Tibial nerve (tissue), 4 donors: ENCODE measurements at regions not wholly inside any gene's neighbourhood (a gene's known extent, or its start where the extent isn't known, plus 50 kb on each side); places are given as distances from the start of the nearest gene placed in this dataset.

Experiments
- EP300 ChIP-seq, 2 donors: sonication (generic); formaldehyde crosslinking; IDR thresholded peaks; one replicate each; pipeline ENCODE4 v1.6.1; 2017; ENCODE audit warnings: antibody characterized with exemption in 2 of 2, mild to moderate bottlenecking in 1 of 2
- POLR2A ChIP-seq, 2 donors: fragments of 450-650 bp; IDR thresholded peaks; one replicate each; pipeline ENCODE4 v1.6.1; 2017; ENCODE audit warnings: antibody characterized with exemption in 2 of 2, mild to moderate bottlenecking in 2 of 2, moderate library complexity in 2 of 2
- TF ChIP-seq, protein P1 (sequence below), 5 experiments: fragments of 200-600 bp in 3 of 5; fragments of 450-650 bp in 2 of 5; sonication (generic) in 3 of 5; IDR thresholded peaks; one replicate each; pipeline ENCODE4 v1.5.1; 2016 to 2019; ENCODE audit warnings: antibody characterized with exemption in 5 of 5, mild to moderate bottlenecking in 3 of 5, moderate library complexity in 2 of 5

DNA sequence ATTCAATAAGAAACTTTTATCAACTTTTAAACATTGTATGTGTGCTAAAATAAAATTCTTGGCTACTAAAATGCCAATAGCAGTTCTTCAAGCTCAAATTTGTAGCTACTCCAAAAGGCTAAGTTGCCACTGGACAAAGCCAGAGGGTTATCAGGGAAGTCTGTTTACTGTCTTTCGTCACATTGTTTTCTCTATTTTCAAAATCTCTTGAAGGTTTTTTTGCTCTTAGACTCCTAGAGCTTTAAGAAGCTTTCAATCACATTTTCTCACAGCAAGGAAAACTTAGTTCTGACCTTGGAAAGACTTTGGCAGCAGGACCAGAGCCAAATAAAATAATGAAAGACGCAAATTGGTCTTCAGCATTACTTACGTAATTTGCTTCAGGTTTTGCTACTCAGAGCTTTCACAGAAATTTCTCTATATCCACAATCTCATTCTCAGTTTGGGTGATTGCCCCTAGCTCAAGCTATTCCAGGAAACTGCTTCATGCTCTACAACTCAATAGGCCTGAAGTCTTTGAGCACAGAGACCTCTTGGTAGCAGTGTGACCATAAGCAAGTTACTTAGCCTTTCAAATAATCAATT lies 257.7 kb downstream of the GABRG2 start:
- TF ChIP-seq, protein P1, sequence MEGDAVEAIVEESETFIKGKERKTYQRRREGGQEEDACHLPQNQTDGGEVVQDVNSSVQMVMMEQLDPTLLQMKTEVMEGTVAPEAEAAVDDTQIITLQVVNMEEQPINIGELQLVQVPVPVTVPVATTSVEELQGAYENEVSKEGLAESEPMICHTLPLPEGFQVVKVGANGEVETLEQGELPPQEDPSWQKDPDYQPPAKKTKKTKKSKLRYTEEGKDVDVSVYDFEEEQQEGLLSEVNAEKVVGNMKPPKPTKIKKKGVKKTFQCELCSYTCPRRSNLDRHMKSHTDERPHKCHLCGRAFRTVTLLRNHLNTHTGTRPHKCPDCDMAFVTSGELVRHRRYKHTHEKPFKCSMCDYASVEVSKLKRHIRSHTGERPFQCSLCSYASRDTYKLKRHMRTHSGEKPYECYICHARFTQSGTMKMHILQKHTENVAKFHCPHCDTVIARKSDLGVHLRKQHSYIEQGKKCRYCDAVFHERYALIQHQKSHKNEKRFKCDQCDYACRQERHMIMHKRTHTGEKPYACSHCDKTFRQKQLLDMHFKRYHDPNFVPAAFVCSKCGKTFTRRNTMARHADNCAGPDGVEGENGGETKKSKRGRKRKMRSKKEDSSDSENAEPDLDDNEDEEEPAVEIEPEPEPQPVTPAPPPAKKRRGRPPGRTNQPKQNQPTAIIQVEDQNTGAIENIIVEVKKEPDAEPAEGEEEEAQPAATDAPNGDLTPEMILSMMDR (IDR thresholded peaks at IDR 0.05) = no peak
- TF ChIP-seq EP300 (IDR thresholded peaks at IDR 0.05) (peak in 1 of 2 donors; percentile 22), POLR2A (IDR thresholded peaks at IDR 0.05) (no peak)
